ENCODE measurements at regions not wholly inside any gene's neighbourhood (a gene's known extent, or its start where the extent isn't known, plus 50 kb on each side); places are given as distances from the start of the nearest gene placed in this dataset.

DNA sequence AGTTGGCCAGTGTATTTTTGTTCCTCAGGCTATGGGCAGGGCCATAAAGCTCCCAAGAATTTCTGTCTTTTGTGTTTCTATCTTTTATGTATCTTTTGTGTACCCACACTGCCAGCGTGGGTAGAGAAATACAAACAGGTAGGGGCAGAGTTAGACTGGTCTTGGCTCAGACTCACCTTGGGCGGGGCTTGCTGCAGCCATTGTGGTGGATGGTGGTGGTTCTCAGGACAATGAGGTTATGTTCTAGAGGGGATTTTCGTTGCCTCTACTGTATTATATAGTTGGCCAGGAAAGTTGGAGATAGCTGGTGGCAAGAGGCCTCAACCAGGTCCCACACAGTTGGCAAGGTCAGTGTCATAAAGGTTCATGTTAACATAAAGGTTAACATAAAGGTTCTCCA, 977.5 kb upstream of the LRFN5 start:
- Histone ChIP-seq H3K36me3 (no peaks in the 10 kb centered on the region), H3K9me3 (no peaks in the 10 kb centered on the region), H3K27me3 (no peaks in the 10 kb centered on the region), H3K4me3 (no peak overlapping the region), H3K27ac (no peak overlapping the region), H3K4me1 (no peaks in the 10 kb centered on the region)
- no peak for FAIRE-seq
- 41 to 54% methylated on average over 3 of the region's 3 CpGs for WGBS, 2 donors
- intact Hi-C loops (cut with DNase I), result no loop called here
- TF ChIP-seq, protein P1, sequence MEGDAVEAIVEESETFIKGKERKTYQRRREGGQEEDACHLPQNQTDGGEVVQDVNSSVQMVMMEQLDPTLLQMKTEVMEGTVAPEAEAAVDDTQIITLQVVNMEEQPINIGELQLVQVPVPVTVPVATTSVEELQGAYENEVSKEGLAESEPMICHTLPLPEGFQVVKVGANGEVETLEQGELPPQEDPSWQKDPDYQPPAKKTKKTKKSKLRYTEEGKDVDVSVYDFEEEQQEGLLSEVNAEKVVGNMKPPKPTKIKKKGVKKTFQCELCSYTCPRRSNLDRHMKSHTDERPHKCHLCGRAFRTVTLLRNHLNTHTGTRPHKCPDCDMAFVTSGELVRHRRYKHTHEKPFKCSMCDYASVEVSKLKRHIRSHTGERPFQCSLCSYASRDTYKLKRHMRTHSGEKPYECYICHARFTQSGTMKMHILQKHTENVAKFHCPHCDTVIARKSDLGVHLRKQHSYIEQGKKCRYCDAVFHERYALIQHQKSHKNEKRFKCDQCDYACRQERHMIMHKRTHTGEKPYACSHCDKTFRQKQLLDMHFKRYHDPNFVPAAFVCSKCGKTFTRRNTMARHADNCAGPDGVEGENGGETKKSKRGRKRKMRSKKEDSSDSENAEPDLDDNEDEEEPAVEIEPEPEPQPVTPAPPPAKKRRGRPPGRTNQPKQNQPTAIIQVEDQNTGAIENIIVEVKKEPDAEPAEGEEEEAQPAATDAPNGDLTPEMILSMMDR (IDR thresholded peaks at IDR 0.05), result no peak
- DNase-seq, result no peak
- ATAC-seq, result no peak

DNA sequence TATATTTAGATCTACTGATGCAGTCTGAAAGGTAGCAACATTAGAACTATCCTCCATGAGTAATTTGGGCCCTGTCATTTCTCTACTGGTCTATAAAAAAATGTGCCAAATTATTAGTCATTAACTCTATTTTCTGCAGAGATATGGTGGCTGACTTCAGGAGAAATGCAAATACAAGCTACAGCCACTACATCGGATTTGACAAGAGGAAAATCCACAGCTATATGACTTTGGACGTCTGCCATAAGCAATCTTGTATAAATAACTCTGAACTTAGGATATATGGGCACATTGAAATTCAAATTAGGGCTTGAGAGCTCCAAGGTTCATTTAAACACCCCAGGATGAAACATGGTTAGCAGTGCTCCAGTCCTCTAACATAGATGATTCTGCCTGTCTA, 983.0 kb upstream of the LRFN5 start:
- Histone ChIP-seq H3K9me3 (no peaks in the 10 kb centered on the region), H3K27me3 (no peaks in the 10 kb centered on the region), H3K4me1 (no peaks in the 10 kb centered on the region), H3K36me3 (no peaks in the 10 kb centered on the region), H3K27ac (no peak overlapping the region), H3K4me3 (no peak overlapping the region)
- intact Hi-C loops (cut with DNase I), result no loop called here
- TF ChIP-seq, protein P1 (IDR thresholded peaks at IDR 0.05), result no peak
- FAIRE-seq, result no peak
- 14 to 18% methylated on average over 2 of the region's 2 CpGs for WGBS, 2 donors
- DNase-seq, result no peak
- ATAC-seq, result no peak

DNA sequence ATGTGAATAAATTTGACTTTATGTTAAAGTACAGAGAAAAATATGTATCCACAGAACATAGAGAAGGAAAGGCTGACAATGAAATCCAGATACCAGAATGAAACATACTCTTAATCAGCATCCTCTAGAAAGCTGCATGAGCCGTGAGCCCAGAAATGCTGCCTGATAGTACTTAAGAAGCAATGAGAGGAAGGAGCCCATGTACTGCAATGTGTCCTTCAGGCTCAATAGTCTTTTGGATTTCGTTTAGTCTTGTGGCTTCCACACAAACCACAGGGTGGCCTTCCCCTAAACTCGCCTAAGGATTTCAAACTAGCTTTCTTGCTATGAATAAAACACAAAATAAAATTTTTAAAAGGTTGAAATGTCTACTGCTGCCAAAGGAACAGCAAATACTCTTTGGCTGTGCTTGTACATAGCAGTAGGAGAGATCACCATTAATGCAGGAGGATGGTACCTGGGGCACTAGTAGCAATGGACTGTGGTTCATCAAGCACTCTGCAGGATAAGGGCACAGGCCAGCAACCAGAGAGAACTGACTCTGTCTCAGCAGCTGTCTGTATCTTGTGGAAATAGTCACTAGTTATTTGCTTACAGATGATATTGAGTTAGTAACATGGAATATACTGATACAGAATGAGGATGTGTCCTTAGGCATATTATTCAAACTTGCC, 988.3 kb upstream of the LRFN5 start:
- Histone ChIP-seq H3K27ac (no peak overlapping the region), H3K9me3 (no peaks in the 10 kb centered on the region), H3K36me3 (no peaks in the 10 kb centered on the region), H3K4me3 (no peak overlapping the region), H3K4me1 (no peaks in the 10 kb centered on the region), H3K27me3 (no peaks in the 10 kb centered on the region)
- FAIRE-seq (no peak), ATAC-seq (no peak), DNase-seq (no peak)
- intact Hi-C loops (cut with DNase I), result no loop called here
- 23 to 39% methylated on average over 3 of the region's 3 CpGs for WGBS, 2 donors
- TF ChIP-seq, protein P1 (IDR thresholded peaks at IDR 0.05), result no peak

DNA sequence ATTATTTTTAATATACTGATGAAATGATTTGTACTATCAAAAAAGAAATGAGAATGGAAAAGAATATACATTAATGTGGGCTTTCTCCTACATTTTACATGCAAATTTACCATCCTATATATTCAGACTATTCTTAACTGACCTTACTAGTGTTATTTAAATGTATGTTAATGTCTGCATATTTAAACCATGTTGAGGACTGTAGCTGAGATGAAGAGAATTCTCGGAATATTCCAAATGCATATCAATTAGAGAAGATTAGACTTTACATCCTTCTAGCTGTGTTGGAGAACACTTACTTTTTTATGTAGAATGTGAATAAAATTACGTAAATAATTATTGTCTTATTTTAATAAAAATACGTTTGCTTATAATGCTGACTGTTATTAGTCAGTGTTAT, 990.1 kb upstream of the LRFN5 start:
- H3K4me1 ChIP-seq, result no peaks in the 10 kb centered on the region
- FAIRE-seq, result no peak
- 39 to 51% methylated on average over 3 of the region's 3 CpGs for WGBS, 2 donors

DNA sequence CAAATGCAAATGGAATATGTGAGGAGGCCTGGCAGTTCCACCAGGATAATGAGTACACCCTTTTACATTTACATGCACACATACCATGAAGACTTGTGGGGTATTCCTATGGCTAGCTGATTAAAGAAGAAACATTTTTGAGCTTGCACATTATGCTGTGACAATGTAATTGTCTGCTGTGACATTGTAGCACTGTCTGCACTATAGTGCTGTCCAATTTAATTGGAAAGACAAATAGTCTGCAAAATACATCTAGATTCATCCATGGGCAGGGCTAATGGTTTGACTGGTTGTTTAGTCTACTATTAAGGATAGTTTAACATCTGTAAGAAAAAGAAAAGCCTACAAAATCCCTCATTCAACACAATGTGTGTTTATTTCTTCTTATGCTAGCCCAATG, 1005.6 kb upstream of the LRFN5 start:
- DNase-seq, result no peak
- Histone ChIP-seq H3K9me3 (no peaks in the 10 kb centered on the region), H3K36me3 (no peaks in the 10 kb centered on the region), H3K4me1 (no peaks in the 10 kb centered on the region), H3K4me3 (no peak overlapping the region), H3K27me3 (no peaks in the 10 kb centered on the region), H3K27ac (no peak overlapping the region)
- intact Hi-C loops (cut with DNase I), result no loop called here
- ATAC-seq, result no peak
- TF ChIP-seq, protein P1 (IDR thresholded peaks at IDR 0.05), result no peak
- FAIRE-seq, result no peak

More for the DNA sequence above, 990.1 kb upstream of the LRFN5 start:
- no peak for DNase-seq
- no peaks in the 10 kb centered on the region for H3K9me3 ChIP-seq
- H3K27me3 ChIP-seq, result no peaks in the 10 kb centered on the region
- no peak overlapping the region for H3K4me3 ChIP-seq
- no peak overlapping the region for H3K27ac ChIP-seq
- intact Hi-C loops (cut with DNase I), result no loop called here
- TF ChIP-seq, protein P1 (IDR thresholded peaks at IDR 0.05), result no peak
- ATAC-seq, result no peak
- H3K36me3 ChIP-seq, result no peaks in the 10 kb centered on the region

All from pancreas (tissue), 10 donors.